ENCODE measurements at regions not wholly inside any gene's neighbourhood (a gene's known extent, or its start where the extent isn't known, plus 50 kb on each side); places are given as distances from the start of the nearest gene placed in this dataset.

DNA sequence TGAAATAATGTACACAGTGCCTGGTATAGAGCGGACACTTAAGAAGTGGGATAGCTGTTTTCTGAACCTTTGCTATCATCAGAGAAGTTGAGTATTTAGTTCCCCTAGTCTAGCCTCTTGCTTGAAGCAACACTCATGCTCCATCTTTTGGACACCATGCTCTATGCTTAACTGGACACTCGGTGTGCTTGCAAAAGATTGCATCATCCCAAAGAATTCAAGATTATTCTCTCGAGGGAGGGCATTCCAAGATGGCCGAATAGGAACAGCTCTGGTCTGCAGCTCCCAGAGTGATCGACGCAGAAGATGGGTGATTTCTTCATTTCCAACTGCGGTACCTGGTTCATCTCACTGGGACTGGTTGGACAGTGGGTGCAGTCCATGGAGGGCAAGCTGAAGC, 143.9 kb upstream of the FSHR start:
- DNase-seq, result no peak
- Histone ChIP-seq H3K36me3 (ENCODE audit: low read depth) (no peaks in the 10 kb centered on the region), H3K9ac (no peak overlapping the region), H4K20me1 (ENCODE audit: insufficient read depth) (no peaks in the 10 kb centered on the region), H3K79me2 (ENCODE audit: insufficient read depth) (no peaks in the 10 kb centered on the region), H3K27me3 (replicated peaks; ENCODE audit: insufficient read depth) (no peaks in the 10 kb centered on the region), H3K9me3 (ENCODE audit: low read depth) (no peaks in the 10 kb centered on the region), H3K4me1 (ENCODE audit: insufficient read depth) (no peaks in the 10 kb centered on the region), H3K27ac (no peak overlapping the region), H3F3A (ENCODE audit: insufficient read depth) (no peaks in the 10 kb centered on the region), H3K9me2 (ENCODE audit: insufficient read depth) (no peaks in the 10 kb centered on the region), H3K4me3 (no peak overlapping the region), H2AFZ (no peak overlapping the region), H3K4me2 (ENCODE audit: unreplicated experiment) (no peak overlapping the region)
- WGBS, 2 experiments (ENCODE audit: low coverage in 1 of 2, low lambda C conversion rate in 2 of 2, missing lambda C conversion rate in 2 of 2), result 38 to 43% methylated on average over 7 of the region's 7 CpGs
- in situ Hi-C loops (cut with MboI), result no loop called here
- TF ChIP-seq EZH2phosphoT487 (IDR thresholded peaks at IDR 0.05; ENCODE audit: insufficient read depth, low read depth), result no peak
- no peak for TF ChIP-seq EZH2 (IDR thresholded peaks at IDR 0.05; ENCODE audit: insufficient read depth, poor library complexity, severe bottlenecking)

DNA sequence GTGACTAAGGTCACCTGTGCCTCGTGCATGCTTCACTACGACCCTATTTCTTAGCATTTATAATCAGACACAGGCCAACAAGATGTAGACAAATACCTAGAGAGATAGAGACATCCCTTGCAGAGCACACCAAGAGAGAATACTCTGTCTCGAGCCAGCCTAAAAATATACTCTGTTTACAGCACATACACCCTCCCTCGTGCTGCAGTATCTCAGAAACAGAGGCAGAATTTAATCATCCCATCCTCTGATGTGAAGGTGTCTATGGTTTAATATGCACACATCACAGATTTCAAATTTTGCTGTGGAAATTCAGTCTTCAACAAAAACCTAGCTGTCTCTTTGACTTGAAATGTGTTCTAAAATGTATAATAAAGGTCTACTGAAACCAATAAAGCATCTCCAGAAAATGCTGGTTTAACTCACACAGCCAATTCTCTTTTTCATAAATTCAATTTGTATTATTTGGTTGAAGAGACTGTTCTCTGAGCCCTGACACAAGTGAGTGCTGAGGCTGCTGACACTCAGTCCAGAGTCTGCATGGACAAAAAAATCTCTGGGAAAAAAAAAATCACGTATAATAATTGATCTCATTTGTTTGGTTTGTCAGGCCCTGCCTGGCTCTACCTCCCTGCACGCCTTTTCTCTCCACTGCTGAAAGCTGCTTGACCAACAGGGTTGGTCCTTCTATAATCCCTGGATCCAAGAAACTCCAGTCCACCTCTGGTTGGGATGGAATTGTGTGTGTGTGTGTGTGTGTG, 142.0 kb upstream of the FSHR start:
- H3K36me3 ChIP-seq (ENCODE audit: low read depth), result no peaks in the 10 kb centered on the region
- H3K4me2 ChIP-seq (ENCODE audit: unreplicated experiment), result no peak overlapping the region
- no peak overlapping the region for H2AFZ ChIP-seq
- no peaks in the 10 kb centered on the region for H3K79me2 ChIP-seq (ENCODE audit: insufficient read depth)
- in situ Hi-C loops (cut with MboI), result no loop called here
- 13 to 16% methylated on average over 6 of the region's 6 CpGs for WGBS, 2 experiments (ENCODE audit: low coverage in 1 of 2, low lambda C conversion rate in 2 of 2, missing lambda C conversion rate in 2 of 2)
- no peaks in the 10 kb centered on the region for H3K4me1 ChIP-seq (ENCODE audit: insufficient read depth)
- H3K4me3 ChIP-seq, result no peak overlapping the region
- TF ChIP-seq EZH2 (IDR thresholded peaks at IDR 0.05; ENCODE audit: insufficient read depth, poor library complexity, severe bottlenecking), result no peak
- TF ChIP-seq EZH2phosphoT487 (IDR thresholded peaks at IDR 0.05; ENCODE audit: insufficient read depth, low read depth), result no peak
- H3K9ac ChIP-seq, result no peak overlapping the region
- no peaks in the 10 kb centered on the region for H4K20me1 ChIP-seq (ENCODE audit: insufficient read depth)
- H3K27ac ChIP-seq, result no peak overlapping the region
- no peaks in the 10 kb centered on the region for H3F3A ChIP-seq (ENCODE audit: insufficient read depth)
- no peaks in the 10 kb centered on the region for H3K9me3 ChIP-seq (ENCODE audit: low read depth)
- H3K9me2 ChIP-seq (ENCODE audit: insufficient read depth), result no peaks in the 10 kb centered on the region
- DNase-seq, result no peak
- H3K27me3 ChIP-seq (replicated peaks; ENCODE audit: insufficient read depth), result no peaks in the 10 kb centered on the region

DNA sequence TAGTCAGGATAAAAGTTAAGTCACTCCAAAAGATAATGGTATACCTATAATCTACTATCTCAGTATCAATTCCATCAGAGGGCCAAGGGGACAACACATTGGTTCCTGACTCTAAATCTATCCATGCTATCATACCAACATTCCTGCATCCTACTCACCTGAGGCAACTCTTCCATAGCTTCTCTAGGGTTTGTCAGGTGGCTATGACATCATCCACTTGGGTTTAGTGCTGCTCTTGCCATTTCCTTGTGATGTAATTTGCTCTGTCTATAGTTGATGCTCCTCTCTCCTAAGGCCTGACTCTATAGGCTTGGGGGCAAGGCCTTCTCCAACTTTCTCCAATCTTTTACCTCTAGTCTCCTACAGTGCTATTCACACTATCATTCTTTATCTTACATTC, 139.9 kb upstream of the FSHR start:
- in situ Hi-C loops (cut with MboI), result no loop called here
- no peak overlapping the region for H3K9ac ChIP-seq
- no peaks in the 10 kb centered on the region for H4K20me1 ChIP-seq (ENCODE audit: insufficient read depth)
- H3K9me3 ChIP-seq (ENCODE audit: low read depth), result no peaks in the 10 kb centered on the region
- no peak for DNase-seq
- no peaks in the 10 kb centered on the region for H3F3A ChIP-seq (ENCODE audit: insufficient read depth)
- no peak for TF ChIP-seq EZH2 (IDR thresholded peaks at IDR 0.05; ENCODE audit: insufficient read depth, poor library complexity, severe bottlenecking)
- no peak for TF ChIP-seq EZH2phosphoT487 (IDR thresholded peaks at IDR 0.05; ENCODE audit: insufficient read depth, low read depth)
- no peak overlapping the region for H3K4me3 ChIP-seq
- H3K36me3 ChIP-seq (ENCODE audit: low read depth), result no peaks in the 10 kb centered on the region
- H3K4me2 ChIP-seq (ENCODE audit: unreplicated experiment), result no peak overlapping the region
- H3K27ac ChIP-seq, result no peak overlapping the region
- no peaks in the 10 kb centered on the region for H3K4me1 ChIP-seq (ENCODE audit: insufficient read depth)
- no peaks in the 10 kb centered on the region for H3K27me3 ChIP-seq (replicated peaks; ENCODE audit: insufficient read depth)
- no peak overlapping the region for H2AFZ ChIP-seq
- H3K9me2 ChIP-seq (ENCODE audit: insufficient read depth), result no peaks in the 10 kb centered on the region
- no peaks in the 10 kb centered on the region for H3K79me2 ChIP-seq (ENCODE audit: insufficient read depth)

DNA sequence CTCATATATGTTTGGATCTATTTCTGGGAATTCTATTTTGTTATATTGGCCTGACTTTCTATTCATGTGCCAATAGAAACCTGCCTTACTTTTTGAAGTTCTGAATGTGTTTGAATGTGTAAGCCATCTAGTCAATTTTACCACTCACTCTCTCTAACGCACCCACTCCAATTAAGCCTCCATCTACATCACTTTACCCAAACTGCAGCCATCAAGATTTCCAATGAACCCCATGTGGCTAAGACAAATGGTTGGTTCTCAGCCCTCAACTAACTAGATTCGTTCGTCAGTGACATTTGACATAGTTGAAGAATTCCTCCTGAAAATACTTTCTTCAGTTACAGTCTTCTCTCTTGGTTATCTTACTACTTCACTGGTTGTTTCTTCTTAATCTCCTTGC, 137.3 kb upstream of the FSHR start:
- in situ Hi-C loops (cut with MboI), result no loop called here
- no peak overlapping the region for H3K9ac ChIP-seq
- no peaks in the 10 kb centered on the region for H3K9me2 ChIP-seq (ENCODE audit: insufficient read depth)
- no peak for TF ChIP-seq EZH2 (IDR thresholded peaks at IDR 0.05; ENCODE audit: insufficient read depth, poor library complexity, severe bottlenecking)
- no peak overlapping the region for H3K27ac ChIP-seq
- no peaks in the 10 kb centered on the region for H3F3A ChIP-seq (ENCODE audit: insufficient read depth)
- H3K4me2 ChIP-seq (ENCODE audit: unreplicated experiment), result no peak overlapping the region
- no peak overlapping the region for H3K4me3 ChIP-seq
- no peaks in the 10 kb centered on the region for H3K4me1 ChIP-seq (ENCODE audit: insufficient read depth)
- no peaks in the 10 kb centered on the region for H3K9me3 ChIP-seq (ENCODE audit: low read depth)
- 11 to 13% methylated on average over 3 of the region's 3 CpGs for WGBS, 2 experiments (ENCODE audit: low coverage in 1 of 2, low lambda C conversion rate in 2 of 2, missing lambda C conversion rate in 2 of 2)
- no peaks in the 10 kb centered on the region for H3K79me2 ChIP-seq (ENCODE audit: insufficient read depth)
- no peaks in the 10 kb centered on the region for H4K20me1 ChIP-seq (ENCODE audit: insufficient read depth)
- H3K36me3 ChIP-seq (ENCODE audit: low read depth), result no peaks in the 10 kb centered on the region
- no peak overlapping the region for H2AFZ ChIP-seq
- no peak for DNase-seq
- H3K27me3 ChIP-seq (replicated peaks; ENCODE audit: insufficient read depth), result no peaks in the 10 kb centered on the region

DNA sequence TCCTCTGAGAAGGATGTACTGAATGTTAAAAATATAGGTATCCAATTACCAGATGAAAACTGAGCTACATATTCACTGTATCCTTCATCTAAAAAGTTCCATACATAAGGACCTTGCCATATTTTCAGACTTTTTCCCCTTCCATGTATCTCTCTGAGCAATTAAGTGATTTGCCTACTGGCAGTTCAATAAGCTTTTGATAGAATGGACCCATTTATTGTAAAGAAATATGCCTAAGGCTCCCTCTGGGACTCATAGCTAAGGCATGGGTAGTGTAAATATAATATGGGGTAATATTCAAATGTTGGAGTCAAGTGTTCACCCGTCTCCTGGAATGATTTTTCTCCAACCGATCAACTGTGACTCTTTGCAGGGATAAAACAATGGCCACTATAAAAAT, 135.4 kb upstream of the FSHR start:
- no peak for TF ChIP-seq EZH2 (IDR thresholded peaks at IDR 0.05; ENCODE audit: insufficient read depth, poor library complexity, severe bottlenecking)
- no peak for TF ChIP-seq EZH2phosphoT487 (IDR thresholded peaks at IDR 0.05; ENCODE audit: insufficient read depth, low read depth)
- Histone ChIP-seq H3K27ac (no peak overlapping the region), H2AFZ (no peak overlapping the region), H4K20me1 (ENCODE audit: insufficient read depth) (no peaks in the 10 kb centered on the region), H3K4me3 (no peak overlapping the region), H3K9me2 (ENCODE audit: insufficient read depth) (no peaks in the 10 kb centered on the region), H3K4me2 (ENCODE audit: unreplicated experiment) (no peak overlapping the region), H3K4me1 (ENCODE audit: insufficient read depth) (no peaks in the 10 kb centered on the region), H3F3A (ENCODE audit: insufficient read depth) (no peaks in the 10 kb centered on the region), H3K36me3 (ENCODE audit: low read depth) (no peaks in the 10 kb centered on the region), H3K9ac (no peak overlapping the region), H3K9me3 (ENCODE audit: low read depth) (no peaks in the 10 kb centered on the region), H3K79me2 (ENCODE audit: insufficient read depth) (no peaks in the 10 kb centered on the region), H3K27me3 (replicated peaks; ENCODE audit: insufficient read depth) (no peaks in the 10 kb centered on the region)
- DNase-seq, result no peak
- in situ Hi-C loops (cut with MboI), result no loop called here
- WGBS, 2 experiments (ENCODE audit: low coverage in 1 of 2, low lambda C conversion rate in 2 of 2, missing lambda C conversion rate in 2 of 2), result 32 to 35% methylated on average over 2 of the region's 2 CpGs
